HG02763 (cell line): ENCODE measurements at regions not wholly inside any gene's neighbourhood (a gene's known extent, or its start where the extent isn't known, plus 50 kb on each side); places are given as distances from the start of the nearest gene placed in this dataset.
"Not testable (repeated sequence)": the region's sequence is repeated elsewhere in the genome, so short reads cannot be mapped to it uniquely, and the experiment has no call there.

Experiments
- ATAC-seq: cut with Tn5 transposase; IDR thresholded peaks from one replicate; pipeline ENCODE4 v1.9.1; 2021; ENCODE audit warnings: mild to moderate bottlenecking, moderate library complexity; ENCODE audit not compliant: unreplicated experiment

DNA sequence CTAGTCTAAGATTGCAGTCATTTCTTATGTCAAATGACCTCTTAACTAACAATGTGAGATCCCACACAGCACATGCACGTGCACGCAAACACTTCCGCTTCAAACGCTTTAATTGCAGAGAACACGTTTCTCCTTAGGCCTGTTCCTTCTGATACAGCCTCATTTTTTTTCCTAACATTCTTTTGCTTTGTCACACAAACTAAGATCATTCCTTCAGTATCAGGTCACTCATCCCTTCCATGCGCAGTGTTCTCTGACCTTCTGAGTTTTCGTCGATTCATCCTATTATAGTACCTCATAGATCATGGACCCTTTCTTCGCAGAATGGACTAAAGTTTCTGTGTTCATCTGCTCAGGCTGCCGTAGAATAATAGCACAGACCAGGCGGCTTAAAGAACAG, 327.1 kb upstream of the CDH19 start:
- no peak for ATAC-seq

DNA sequence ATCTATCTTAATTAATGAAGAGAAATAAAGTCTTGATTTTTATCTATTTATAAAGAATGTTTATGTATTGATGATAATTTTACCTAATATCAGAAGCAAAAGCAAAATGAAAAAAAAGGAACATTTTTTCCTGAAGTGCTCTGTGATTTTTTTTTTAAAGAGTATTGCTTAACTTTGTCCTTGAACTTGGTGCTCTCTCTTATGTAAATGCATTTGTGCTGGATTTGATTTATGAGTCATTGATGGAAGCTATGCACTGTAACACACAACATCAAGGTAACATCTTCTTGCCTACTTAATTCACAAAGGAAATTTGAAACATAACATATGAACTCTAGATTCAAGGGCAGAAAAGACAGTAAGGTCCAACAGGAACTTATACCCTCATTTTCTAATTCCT, 312.9 kb upstream of the CDH19 start:
- ATAC-seq, result no peak

DNA sequence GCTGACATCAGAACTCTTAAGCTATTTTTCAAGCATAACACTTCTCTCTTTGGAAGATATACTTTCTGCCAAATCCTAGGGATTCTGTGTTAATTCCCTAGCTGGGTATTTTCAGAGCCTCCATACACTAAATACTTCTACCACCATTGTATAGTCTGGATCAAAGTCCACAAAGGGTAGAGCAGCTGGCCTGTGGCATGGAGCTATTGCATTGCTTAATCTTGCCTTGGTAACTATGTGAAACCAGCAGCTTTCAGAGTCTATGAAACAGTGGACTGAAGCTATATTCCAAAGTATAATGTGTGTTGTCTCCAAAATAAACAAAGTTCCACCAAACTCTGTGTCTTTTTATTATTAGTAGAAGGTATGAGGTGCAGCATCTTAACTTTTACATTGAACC, 296.9 kb upstream of the CDH19 start:
- no peak for ATAC-seq

DNA sequence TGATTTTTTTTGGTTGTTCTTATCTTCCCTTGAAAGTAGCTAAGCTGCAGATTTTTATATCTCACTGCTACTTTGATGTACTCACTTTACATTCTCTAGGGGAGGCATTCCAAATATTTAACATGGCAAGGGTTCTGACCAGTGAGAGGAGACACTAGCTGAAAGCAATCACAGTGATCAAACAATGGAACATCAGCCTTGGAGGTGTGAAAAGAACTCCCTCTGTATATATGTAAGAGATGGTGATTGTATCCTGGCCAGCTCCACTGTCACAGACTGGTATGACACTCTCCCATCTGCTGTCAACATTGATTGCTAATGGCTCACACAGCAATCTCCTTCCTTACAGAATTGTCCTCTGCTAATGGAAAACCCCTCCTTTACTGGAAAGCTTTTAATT, 291.7 kb upstream of the CDH19 start:
- ATAC-seq, result no peak

GRCh38 chr18:66894851-66895250, 291.0 kb upstream of the CDH19 start:
- no peak for ATAC-seq

DNA sequence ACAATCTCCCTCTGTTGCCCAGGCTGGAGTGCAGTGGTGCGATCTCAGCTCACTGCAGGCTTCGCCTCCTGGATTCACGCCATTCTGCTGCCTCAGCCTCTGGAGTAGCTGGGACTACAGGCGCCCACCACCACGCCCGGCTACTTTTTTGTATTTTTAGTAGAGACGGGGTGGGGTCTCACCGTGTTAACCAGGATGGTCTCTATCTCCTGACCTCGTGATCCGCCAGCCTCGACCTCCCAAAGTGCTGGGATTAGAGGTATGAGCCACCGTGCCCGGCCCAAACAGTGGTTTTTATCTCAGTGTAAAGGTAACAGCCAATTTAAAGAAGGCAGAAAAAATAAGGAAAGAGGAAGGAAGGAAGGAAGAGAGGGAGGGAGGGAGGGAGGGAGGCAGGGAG, 288.5 kb upstream of the CDH19 start:
- ATAC-seq, result not testable (repeated sequence)

GRCh38 chr18:66874812-66875474, 271.1 kb upstream of the CDH19 start:
- no peak for ATAC-seq

- ATAC-seq, result no peak
Measured at GRCh38 chr18:66874375-66874774, 270.5 kb upstream of the CDH19 start.

GRCh38 chr18:66873899-66874298, 270.0 kb upstream of the CDH19 start:
- no peak for ATAC-seq

DNA sequence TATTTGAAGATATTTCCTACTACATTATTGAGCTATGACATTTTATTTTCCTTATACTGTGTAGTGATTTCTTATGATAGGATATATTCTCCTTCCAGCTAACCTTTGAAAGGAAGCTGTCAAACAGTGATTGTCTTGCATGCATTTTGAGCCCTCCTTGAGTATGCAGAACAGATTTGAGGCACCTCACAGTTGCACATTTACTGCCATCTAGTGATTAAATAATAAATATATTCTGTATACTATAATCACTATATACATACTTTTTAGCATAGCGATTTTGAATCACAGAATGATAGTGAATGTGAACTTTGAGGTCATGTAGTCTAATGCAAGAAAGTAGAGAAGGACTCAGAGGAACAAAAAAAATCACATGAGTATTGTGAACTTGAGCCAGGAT, 268.4 kb upstream of the CDH19 start:
- no peak for ATAC-seq

GRCh38 chr18:66867653-66868052, 263.8 kb upstream of the CDH19 start:
- ATAC-seq, result no peak

GRCh38 chr18:66866427-66866940, 262.6 kb upstream of the CDH19 start:
- not testable (repeated sequence) for ATAC-seq

- ATAC-seq, result no peak
Measured at GRCh38 chr18:66838340-66838987, 234.6 kb upstream of the CDH19 start.

GRCh38 chr18:66833646-66834045, 229.8 kb upstream of the CDH19 start:
- no peak for ATAC-seq

DNA sequence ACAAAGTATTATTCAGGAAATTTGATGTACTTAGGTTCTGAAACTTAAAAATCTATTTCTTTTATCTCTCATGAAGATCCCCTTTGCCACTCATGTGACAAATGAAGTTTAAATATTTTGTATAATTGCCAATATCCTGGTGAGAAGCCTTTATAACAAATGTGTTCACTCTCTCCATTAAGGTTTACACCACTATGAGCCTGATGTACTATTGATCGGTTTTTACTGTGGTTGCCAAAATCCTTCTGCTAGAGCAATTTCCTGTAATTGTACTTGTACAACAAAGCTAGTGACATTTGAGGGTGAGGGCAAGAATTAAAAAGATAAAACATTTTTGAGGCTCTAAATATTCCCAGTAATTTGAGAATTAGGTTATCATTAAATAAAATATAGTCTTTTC, 222.3 kb upstream of the CDH19 start:
- ATAC-seq, result no peak

DNA sequence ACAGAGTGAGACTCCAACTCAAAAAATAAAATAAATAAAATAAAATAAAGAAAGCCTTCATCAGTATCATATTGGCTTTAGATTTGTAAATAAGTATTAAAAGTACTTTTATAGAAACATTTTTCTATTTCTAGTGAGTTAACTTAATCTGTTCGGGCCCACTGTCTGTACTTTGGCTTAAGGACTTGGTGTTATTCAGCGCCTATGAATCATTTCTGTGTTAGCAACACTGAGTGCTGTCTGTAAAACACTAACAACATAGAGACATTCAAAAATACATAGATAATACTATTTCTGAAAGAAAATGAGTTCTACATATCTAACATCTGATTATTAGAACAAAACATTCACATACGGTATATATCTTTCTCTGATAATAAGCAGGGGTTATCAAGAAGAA, 221.5 kb upstream of the CDH19 start:
- no peak for ATAC-seq

DNA sequence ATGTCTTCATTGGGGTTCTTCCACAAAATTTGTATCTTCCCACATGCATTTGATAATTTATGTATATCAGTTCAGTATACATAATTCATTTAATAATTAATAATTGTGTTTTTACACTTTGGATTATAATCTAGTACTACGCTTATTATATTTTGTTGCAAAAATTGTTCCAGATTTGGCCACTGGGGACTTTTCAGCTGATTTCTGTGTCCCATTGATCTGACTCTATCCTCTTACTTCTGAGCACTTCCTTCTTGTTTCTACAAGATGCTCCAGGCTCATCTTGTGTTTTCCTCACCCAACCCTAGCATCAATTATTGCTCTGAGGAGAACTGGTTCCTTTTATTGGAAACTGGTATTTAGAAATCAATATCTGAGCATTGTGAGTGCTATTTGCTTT, 215.3 kb upstream of the CDH19 start:
- ATAC-seq, result no peak

- ATAC-seq, result no peak
Measured at GRCh38 chr18:66813138-66813537, 209.2 kb upstream of the CDH19 start.

DNA sequence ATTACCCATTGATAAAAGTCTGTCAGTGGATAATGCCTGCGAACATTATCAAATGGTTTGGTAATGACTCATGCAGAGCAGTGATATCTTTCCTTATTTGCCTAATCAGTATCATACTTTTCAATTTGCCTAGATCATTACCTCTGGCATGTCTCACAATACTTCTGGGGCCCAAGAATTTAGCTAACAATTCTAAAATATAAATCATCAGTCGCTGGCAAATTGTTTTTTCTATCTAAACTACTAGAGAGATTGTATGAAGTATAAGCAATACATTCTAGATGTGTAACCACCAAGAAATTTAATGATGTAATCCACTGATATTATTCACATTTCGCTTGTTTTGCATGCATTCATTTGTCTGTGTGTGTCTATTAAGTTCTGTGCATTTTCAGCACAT, 191.2 kb upstream of the CDH19 start:
- ATAC-seq, result no peak

- no peak for ATAC-seq
Measured at GRCh38 chr18:66792466-66792865, 188.6 kb upstream of the CDH19 start.

DNA sequence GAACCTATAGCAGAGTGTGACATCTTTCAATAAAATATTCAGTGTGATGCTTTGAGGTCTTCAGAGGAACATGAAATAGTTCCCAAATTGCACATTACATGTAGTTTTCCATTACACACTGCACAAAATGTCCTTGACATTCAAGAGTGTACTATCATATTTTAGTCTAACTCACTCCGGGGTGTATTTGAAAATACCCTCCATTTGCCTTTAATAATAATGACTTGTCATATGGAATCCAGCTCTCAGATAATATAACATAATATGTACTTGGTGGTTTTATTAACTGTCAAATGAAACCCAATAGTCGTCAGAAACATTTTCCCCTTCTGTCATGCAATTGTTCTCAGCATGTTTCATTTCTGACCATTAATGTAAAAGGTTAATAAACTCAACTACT, 176.7 kb upstream of the CDH19 start:
- ATAC-seq, result no peak

DNA sequence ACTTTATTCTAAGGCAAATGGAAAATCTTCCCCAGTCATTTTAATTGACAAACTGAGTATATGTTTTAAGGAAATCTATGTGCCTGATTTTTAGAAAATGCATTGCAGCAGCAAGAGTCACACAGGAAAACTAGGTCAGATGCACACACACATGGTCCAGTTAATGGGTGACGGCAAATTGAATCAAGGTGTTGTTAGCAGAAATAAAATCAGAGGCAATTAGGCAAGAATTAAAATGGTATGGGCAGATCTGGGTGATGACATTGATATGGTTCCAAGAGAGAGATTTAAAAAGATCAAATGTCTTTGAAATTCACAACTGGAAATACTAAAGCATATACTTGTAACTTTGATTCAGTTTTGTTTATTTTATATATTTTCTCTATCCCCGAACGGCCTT, 174.2 kb upstream of the CDH19 start:
- ATAC-seq, result no peak

DNA sequence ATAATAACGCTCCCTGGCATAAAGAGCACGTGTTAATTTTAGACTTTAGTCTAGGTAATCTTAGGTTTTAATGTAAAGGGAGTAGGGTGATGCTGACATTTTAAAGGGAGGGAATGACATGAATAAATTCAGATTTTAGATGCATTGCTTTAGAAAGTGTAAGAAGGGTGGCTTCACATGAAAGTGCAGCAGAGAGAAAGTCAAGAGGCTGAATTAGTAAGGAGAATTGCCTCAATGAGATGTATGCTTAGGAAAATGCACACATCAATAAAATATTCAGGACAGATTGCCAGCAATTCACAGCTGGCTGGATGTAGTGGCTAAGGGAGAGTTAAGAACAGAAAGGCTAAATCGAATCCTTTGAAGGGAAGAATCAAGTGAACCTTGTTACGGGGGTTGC, 165.5 kb upstream of the CDH19 start:
- ATAC-seq, result no peak
